Activated T-helper 1 cell treated with anti-CD3 and anti-CD28 coated beads, Interleukin-12 subunit alpha, Interleukin-12 subunit beta, Interleukin-2, Interleukin-4 antibody, amounts not matched to agents 30 ng/mL and 10 ng/mL and 1 ng/mL, durations not matched to agents 14 hours and 24 hours and 36 hours (primary cell): ENCODE measurements at regions not wholly inside any gene's neighbourhood (a gene's known extent, or its start where the extent isn't known, plus 50 kb on each side); places are given as distances from the start of the nearest gene placed in this dataset.

ENCODE experiments used
- DNase-seq: peaks from one replicate; pipeline ENCODE4 v3.0.0; 2021; ENCODE audit warnings: low spot score
- H3K27ac Mint-ChIP-seq: one replicate; pipeline ENCODE4 v1.8.0; 2021; ENCODE audit warnings: mild to moderate bottlenecking, mixed read lengths
- H3K27me3 Mint-ChIP-seq: one replicate; pipeline ENCODE4 v1.8.0; 2022; ENCODE audit warnings: mild to moderate bottlenecking, moderate library complexity, mixed read lengths; ENCODE audit not compliant: insufficient read depth
- H3K36me3 Mint-ChIP-seq: one replicate; pipeline ENCODE4 v1.8.0; 2021; ENCODE audit warnings: low read depth, mixed read lengths
- H3K4me1 Mint-ChIP-seq: one replicate; pipeline ENCODE4 v1.8.0; 2021; ENCODE audit warnings: low read depth, mixed read lengths
- H3K4me3 Mint-ChIP-seq: one replicate; pipeline ENCODE4 v1.8.0; 2021; ENCODE audit warnings: mild to moderate bottlenecking, moderate library complexity, mixed read lengths
- H3K9me3 Mint-ChIP-seq: one replicate; pipeline ENCODE4 v1.8.0; 2021; ENCODE audit warnings: mixed read lengths
- intact Hi-C: fragments of 100-400 bp; cut with micrococcal nuclease; formaldehyde crosslinking; loops from one replicate; pipeline ENCODE4 v1.15.1; 2024

DNA sequence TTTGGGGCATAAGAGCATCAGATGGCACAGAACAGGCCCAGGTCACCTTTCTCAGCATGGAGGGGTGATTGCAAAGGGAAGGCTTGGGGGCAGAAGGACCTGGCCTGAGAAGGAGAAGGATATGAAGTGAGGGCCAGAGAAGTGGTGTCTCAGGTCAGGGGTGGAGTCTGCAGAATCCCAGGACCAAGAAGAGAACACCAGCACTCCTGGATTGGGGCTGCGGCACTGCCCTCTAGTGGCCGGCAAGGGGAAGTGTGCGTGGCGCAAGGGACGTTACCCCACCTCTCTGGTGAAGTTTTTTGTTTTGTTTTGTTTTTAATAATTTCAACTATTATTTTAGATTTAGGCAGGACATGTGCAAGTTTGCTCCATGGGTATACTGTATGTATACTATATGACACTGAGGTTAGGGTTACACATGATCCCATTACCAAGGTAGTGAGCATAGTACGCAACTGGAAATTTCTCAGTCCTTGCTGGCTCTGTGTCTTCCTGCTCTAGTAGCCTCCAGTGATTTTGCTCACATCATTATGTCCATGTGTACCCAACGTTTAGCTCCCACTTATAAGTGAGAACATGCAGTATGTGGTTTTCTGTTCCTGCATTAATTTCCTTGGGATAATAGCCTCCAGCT is 1548.6 kb downstream of the EFNA5 start:
- H3K9me3 Mint-ChIP-seq: no peaks in the 10 kb centered on the region
- no peak for DNase-seq
- intact Hi-C loops: no loop called here
- H3K4me3 Mint-ChIP-seq: no peak overlapping the region
- H3K27ac Mint-ChIP-seq: no peak overlapping the region
- H3K36me3 Mint-ChIP-seq: no peaks in the 10 kb centered on the region
- peaks cover 2% of the 10 kb centered on the region for H3K27me3 Mint-ChIP-seq
- no peaks in the 10 kb centered on the region for H3K4me1 Mint-ChIP-seq

DNA sequence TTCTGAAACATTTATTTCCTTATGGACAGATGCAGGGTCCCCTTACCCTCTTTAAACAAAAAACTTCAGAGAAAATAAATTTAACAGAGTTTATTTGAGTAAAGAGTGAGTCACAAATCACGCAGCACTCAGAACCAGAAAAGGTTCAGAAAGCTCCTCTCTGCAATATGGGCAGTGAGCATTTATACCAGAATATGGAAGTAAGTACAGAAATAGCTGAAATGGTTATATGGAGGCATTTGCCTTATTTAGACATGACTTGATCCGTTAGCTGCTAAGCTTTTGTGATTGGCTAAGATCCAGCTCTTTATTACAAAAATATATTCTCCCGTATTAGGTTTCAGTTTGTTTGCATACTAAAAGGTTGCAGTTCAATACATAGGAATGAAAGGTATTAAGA is 1554.1 kb downstream of the EFNA5 start:
- Mint-ChIP-seq H3K36me3 (no peaks in the 10 kb centered on the region), H3K4me1 (no peaks in the 10 kb centered on the region), H3K4me3 (no peak overlapping the region), H3K9me3 (no peaks in the 10 kb centered on the region), H3K27ac (no peak overlapping the region), H3K27me3 (peaks cover 2% of the 10 kb centered on the region)
- DNase-seq: no peak
- intact Hi-C loops: no loop called here

DNA sequence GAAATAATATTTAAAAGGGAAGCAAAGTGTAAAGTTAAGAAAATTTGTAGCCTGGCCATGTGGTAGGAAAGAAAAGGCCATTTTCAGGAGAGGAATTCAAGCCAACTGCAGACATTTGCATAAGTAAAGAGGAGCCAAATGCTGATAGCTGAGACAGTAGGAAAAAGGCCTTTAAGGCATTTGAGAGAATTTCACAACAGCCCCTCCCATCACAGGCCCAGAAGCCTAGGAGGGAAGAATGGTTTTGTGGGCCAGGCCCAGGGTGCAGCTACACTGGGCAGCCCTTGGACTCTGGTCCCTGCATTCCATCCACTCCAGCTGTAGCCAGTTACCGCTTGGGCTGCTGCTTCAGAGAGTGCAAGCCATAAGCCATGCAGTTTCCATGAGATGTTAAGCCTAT is 1556.8 kb downstream of the EFNA5 start:
- no peak overlapping the region for H3K4me3 Mint-ChIP-seq
- H3K27me3 Mint-ChIP-seq: no peaks in the 10 kb centered on the region
- no peak for DNase-seq
- no peaks in the 10 kb centered on the region for H3K9me3 Mint-ChIP-seq
- H3K4me1 Mint-ChIP-seq: no peaks in the 10 kb centered on the region
- H3K36me3 Mint-ChIP-seq: no peaks in the 10 kb centered on the region
- no peak overlapping the region for H3K27ac Mint-ChIP-seq
- intact Hi-C loops: no loop called here

DNA sequence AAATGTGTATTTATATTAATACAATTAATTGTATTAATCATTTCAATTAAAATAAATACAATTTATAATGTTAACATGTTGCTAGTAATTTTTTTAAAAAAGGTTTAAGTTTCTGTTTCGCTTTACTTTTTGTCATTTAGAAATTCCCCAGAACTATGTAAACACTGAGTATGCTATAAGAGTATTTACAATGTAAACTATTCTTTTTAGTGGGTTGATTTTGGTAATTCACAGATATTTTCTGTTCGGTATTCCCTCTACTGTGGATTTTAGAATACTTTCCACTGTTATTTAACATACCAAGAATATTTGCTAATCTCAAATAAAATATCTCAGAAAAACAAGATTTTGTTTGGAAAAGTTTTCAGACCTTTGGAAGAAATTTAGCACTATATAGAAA is 1564.4 kb downstream of the EFNA5 start:
- Mint-ChIP-seq H3K4me3 (no peak overlapping the region), H3K36me3 (no peaks in the 10 kb centered on the region), H3K27me3 (no peaks in the 10 kb centered on the region), H3K27ac (no peak overlapping the region), H3K9me3 (no peaks in the 10 kb centered on the region), H3K4me1 (no peaks in the 10 kb centered on the region)
- intact Hi-C loops: no loop called here
- DNase-seq: no peak

DNA sequence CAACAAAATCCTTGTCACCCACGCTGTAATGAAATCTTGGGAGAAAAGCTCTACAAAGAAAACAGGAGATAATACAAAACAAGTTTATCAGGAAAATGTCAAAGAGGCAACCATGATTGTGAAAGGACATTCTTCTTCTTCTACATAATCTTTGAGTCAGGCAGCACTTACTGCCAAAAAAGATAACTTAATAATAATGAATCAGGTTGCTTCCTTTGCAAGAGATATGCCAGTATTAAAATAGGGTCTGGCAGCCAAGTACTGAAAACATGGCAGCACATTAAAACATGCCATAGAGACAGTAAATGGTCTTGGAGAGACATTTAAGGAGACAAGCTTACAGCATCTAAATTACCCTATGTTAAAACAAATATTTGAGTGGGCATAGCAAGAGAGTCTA is 1573.4 kb downstream of the EFNA5 start:
- no peak for DNase-seq
- H3K4me3 Mint-ChIP-seq: no peak overlapping the region
- no peaks in the 10 kb centered on the region for H3K4me1 Mint-ChIP-seq
- H3K36me3 Mint-ChIP-seq: no peaks in the 10 kb centered on the region
- H3K27ac Mint-ChIP-seq: no peak overlapping the region
- H3K27me3 Mint-ChIP-seq: no peaks in the 10 kb centered on the region
- no peaks in the 10 kb centered on the region for H3K9me3 Mint-ChIP-seq
- intact Hi-C loops: no loop called here

DNA sequence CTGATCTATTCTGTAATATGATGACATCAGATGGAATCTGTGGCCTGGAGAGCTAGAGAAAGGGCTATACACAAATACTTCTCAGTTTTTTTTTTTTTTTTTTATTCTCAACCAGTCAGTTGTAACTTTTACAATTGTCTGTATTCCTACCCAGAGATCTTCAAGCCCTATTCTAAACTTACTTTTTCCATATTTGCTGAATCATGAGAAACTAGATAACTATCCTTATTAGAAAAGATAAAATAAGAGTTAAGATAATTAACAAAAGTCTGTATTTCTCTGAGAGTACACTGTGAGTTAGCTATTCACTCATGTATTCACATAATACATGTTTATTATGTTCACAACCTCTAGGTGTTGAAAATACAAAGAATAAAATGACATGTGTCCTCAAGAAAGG is 1575.9 kb downstream of the EFNA5 start:
- Mint-ChIP-seq H3K4me3 (no peak overlapping the region), H3K36me3 (no peaks in the 10 kb centered on the region), H3K9me3 (no peaks in the 10 kb centered on the region), H3K4me1 (no peaks in the 10 kb centered on the region), H3K27ac (no peak overlapping the region), H3K27me3 (no peaks in the 10 kb centered on the region)
- intact Hi-C loops: no loop called here
- DNase-seq: no peak

DNA sequence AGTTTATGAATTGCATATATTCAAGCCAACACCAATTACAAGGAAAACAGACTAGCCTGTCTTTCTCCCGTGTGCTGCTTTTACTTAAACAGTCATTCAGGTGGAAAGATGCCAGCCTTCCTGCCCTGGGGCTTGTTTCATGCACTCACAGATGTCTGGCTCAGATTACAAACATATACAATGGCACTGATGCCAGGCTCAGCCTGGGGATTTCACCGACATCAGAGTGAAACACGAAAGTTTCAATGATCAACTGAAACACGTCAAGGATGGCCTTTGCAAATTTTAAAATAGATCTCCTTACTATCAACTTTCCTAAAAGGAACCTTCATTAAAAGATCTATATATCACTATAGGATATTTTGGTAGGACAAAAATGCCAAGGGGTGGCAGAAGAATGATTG is 1576.5 kb downstream of the EFNA5 start:
- DNase-seq: no peak
- H3K4me1 Mint-ChIP-seq: no peaks in the 10 kb centered on the region

DNA sequence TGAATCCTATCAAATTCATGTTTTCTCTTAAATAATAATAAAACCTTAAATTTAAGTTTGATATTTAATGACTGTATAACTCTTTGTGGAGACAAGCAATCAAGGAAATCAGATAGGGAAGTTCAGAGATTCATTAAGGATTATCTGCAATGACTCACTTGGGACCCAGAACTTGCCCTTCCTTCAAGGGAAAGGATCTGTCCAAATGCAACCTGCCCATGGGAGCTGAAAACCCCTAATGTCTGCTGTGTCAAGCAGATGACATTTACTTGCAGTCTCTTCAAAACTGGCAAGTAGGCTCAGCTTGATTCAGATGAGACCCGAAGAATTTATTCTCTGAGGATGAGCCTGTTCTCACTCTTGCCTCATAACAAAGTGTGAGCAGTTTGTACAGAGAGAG is 1577.6 kb downstream of the EFNA5 start:
- no peak for DNase-seq
- H3K36me3 Mint-ChIP-seq: no peaks in the 10 kb centered on the region
- intact Hi-C loops: no loop called here

More for the DNA sequence above, 1576.5 kb downstream of the EFNA5 start:
- intact Hi-C loops: no loop called here
- Mint-ChIP-seq H3K9me3 (peaks cover 3% of the 10 kb centered on the region), H3K36me3 (no peaks in the 10 kb centered on the region), H3K27me3 (no peaks in the 10 kb centered on the region), H3K27ac (no peak overlapping the region), H3K4me3 (no peak overlapping the region)

DNA sequence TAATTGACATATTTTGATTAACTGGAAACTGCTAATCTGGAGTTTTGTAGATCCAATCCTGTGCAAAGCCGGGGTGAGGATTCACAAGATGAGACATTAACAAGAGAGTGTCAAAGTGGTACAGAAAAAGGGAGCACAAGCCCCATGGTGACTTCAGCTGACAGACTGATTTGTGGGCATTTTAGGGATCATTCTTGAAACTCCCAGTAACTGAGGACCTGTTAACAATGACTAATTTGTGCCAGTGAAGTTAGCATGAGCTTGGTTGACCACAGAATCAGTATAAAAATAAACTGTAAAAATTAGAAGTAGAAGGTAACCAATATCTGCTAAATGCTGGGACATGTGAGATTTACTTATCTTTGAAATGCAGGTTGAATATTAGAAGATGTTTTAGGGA is 1578.3 kb downstream of the EFNA5 start:
- intact Hi-C loops: no loop called here
- Mint-ChIP-seq H3K27me3 (no peaks in the 10 kb centered on the region), H3K4me1 (no peaks in the 10 kb centered on the region), H3K36me3 (no peaks in the 10 kb centered on the region), H3K9me3 (peaks cover 3% of the 10 kb centered on the region), H3K27ac (no peak overlapping the region), H3K4me3 (no peak overlapping the region)
- no peak for DNase-seq

More for the DNA sequence above, 1577.6 kb downstream of the EFNA5 start:
- H3K9me3 Mint-ChIP-seq: peaks cover 3% of the 10 kb centered on the region
- no peaks in the 10 kb centered on the region for H3K4me1 Mint-ChIP-seq
- H3K27me3 Mint-ChIP-seq: no peaks in the 10 kb centered on the region
- no peak overlapping the region for H3K27ac Mint-ChIP-seq
- no peak overlapping the region for H3K4me3 Mint-ChIP-seq

DNA sequence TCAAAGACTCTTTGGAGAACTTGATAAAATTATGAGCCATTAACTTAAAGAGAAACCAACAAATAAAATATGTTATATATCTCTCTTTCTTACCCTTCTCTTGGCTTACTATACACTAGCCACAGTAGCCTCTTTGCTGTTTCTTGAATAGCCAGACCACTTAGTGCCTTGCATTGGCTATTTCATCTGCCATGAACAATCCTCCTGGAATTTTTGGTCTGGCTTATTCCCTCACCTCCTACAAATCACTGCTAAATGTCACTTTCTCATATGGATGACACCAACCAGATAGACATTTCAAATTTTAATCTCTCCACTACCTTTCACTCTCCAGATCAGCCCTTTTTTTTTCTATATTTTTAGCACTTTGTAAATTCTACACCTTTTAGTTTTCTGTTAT is 1581.7 kb downstream of the EFNA5 start:
- intact Hi-C loops: no loop called here
- H3K9me3 Mint-ChIP-seq: peaks cover 3% of the 10 kb centered on the region
- H3K27ac Mint-ChIP-seq: no peak overlapping the region
- no peak for DNase-seq
- no peaks in the 10 kb centered on the region for H3K36me3 Mint-ChIP-seq
- no peak overlapping the region for H3K4me3 Mint-ChIP-seq
- H3K27me3 Mint-ChIP-seq: no peaks in the 10 kb centered on the region
- H3K4me1 Mint-ChIP-seq: no peaks in the 10 kb centered on the region

DNA sequence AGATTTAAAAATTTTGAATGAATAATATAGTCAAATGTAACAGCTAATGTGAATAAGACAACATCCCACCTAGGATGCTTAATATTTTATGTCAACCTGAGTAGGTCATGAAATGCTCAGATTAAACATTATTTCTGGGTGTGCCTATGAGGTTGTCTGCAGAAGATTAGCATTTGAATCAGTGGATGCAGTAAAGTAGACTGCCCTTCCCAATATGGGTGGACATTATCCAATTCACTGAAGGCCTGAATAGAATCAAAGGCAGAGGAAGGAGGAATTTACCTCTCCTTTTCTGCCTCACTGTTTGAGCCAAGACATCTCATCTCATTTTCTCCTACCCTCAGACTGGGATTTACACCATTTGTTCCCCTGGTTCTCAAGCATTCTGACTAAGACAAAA is 1582.3 kb downstream of the EFNA5 start:
- intact Hi-C loops: no loop called here

DNA sequence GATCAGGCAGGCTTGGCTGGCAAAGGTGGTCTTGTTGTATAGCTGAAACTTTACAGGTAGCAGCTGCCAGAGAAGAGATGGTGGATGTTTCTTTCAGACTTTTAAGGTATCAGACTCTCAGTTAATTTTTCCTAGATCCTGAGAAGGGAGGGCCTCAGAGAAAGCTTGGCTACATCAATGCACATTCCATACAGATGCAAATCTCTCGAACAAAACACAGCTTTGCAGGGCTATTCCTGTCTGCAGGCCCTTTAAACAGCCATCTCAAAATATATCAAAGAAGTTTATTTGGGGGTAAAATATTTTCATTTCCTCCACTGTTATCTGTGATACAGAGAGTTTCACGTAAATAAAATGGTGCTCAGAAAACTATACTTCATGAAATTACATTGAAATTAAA is 1584.4 kb downstream of the EFNA5 start:
- Mint-ChIP-seq H3K9me3 (peaks cover 3% of the 10 kb centered on the region), H3K4me1 (no peaks in the 10 kb centered on the region), H3K4me3 (no peak overlapping the region), H3K27ac (no peak overlapping the region), H3K36me3 (no peaks in the 10 kb centered on the region), H3K27me3 (no peaks in the 10 kb centered on the region)
- intact Hi-C loops: no loop called here
- no peak for DNase-seq

More for the DNA sequence above, 1582.3 kb downstream of the EFNA5 start:
- no peaks in the 10 kb centered on the region for H3K4me1 Mint-ChIP-seq
- H3K27me3 Mint-ChIP-seq: no peaks in the 10 kb centered on the region
- H3K36me3 Mint-ChIP-seq: no peaks in the 10 kb centered on the region
- H3K27ac Mint-ChIP-seq: no peak overlapping the region
- H3K9me3 Mint-ChIP-seq: peaks cover 3% of the 10 kb centered on the region
- no peak overlapping the region for H3K4me3 Mint-ChIP-seq
- DNase-seq: no peak

DNA sequence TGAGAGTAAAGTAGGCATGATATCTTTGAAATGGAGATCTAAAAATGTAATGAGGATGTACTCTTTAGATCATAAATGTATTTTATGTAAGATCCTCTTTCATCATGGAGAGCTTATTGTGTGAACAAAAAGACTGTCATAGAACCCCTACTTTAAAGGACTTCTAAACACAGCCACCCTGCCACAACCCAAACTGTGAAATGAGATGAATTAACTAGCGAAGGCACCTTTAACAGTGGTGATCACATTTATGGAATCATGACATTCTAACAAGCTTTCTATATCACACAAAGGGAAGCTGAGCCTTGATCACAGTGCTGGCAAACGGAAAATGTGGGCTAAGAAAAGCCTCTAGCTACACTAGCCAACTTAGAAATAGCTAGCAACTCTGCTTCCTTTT is 1585.2 kb downstream of the EFNA5 start:
- Mint-ChIP-seq H3K27ac (no peak overlapping the region), H3K4me3 (no peak overlapping the region), H3K36me3 (no peaks in the 10 kb centered on the region), H3K27me3 (no peaks in the 10 kb centered on the region), H3K9me3 (peaks cover 3% of the 10 kb centered on the region), H3K4me1 (no peaks in the 10 kb centered on the region)
- intact Hi-C loops: no loop called here
- DNase-seq: no peak

DNA sequence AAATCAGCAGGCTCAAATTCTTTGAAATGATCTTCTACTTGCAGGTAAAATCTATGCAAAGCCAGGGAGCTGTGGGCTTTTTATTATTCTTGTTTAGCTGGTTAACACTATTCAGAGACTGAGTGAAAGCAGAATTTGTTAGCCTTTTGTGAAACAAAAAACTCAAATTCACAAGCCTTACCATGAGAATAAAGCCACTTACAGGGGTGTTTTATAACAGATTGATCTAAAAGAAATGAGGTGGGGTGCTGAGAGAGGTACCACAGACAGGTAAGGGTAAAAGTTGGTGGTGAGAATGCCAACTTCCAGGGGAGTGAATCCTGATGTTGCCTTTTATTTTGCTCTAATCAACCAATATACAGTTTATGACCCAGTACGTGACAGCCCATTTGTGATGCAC is 1585.6 kb downstream of the EFNA5 start:
- DNase-seq: no peak
- intact Hi-C loops: no loop called here
- H3K4me3 Mint-ChIP-seq: no peak overlapping the region
- no peaks in the 10 kb centered on the region for H3K4me1 Mint-ChIP-seq
- H3K27ac Mint-ChIP-seq: no peak overlapping the region
- no peaks in the 10 kb centered on the region for H3K27me3 Mint-ChIP-seq
- H3K36me3 Mint-ChIP-seq: no peaks in the 10 kb centered on the region
- H3K9me3 Mint-ChIP-seq: peaks cover 3% of the 10 kb centered on the region
